HG02642 (cell line): ENCODE measurements at regions not wholly inside any gene's neighbourhood (a gene's known extent, or its start where the extent isn't known, plus 50 kb on each side); places are given as distances from the start of the nearest gene placed in this dataset.
"Not testable (repeated sequence)": the region's sequence is repeated elsewhere in the genome, so short reads cannot be mapped to it uniquely, and the experiment has no call there.

Experiments
- ATAC-seq: cut with Tn5 transposase; IDR thresholded peaks from one replicate; pipeline ENCODE4 v1.9.1; 2021; ENCODE audit warnings: mild to moderate bottlenecking; ENCODE audit not compliant: unreplicated experiment, poor library complexity

DNA sequence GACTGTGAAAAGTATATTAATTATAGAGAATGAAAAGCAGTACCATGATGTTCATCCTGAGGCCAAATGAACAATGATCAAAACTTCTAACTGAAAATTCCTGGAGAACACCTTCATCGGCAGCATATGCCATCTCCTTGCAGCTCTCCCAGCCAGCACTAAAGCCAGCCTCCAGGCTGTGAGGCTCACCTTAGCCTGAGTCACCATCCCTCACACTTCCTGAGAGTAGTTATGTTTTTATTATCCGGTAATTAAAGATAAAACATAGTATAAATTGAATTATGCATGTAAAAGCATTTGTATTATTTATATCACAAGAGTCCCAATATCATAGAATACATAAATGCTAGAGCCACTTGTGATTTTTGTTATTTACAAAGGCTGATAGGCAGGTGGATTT is 341.9 kb downstream of the BCL2L11 start:
- ATAC-seq: not testable (repeated sequence)

DNA sequence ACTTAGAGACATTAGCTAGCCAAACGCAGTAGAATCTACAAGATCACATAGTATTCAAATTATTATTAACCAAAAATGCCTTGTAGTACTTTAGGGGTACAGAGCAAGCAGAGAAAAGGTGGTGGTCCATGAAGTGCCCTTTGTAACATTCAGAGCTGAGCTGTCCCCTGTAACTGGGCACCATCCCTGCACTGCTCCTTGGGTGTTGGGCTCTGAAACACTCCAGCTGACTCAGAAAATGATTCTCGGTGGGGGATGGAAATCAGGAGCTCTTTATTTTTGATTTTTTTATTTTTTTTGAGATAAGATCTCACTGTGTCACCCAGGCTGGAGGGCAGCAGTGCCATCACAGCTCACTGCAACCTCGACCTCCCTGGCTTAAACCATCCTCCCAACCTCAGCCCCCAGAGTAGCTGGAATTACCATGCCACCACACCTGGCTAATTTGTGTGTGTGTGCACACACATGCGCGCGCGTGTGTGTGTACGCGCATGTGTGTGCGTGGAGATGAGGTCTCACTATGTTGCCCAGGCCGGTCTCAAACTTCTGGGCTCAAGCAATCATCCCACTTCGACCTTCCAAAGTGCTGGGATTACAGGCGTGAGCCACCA is 342.6 kb downstream of the BCL2L11 start:
- ATAC-seq: not testable (repeated sequence)

DNA sequence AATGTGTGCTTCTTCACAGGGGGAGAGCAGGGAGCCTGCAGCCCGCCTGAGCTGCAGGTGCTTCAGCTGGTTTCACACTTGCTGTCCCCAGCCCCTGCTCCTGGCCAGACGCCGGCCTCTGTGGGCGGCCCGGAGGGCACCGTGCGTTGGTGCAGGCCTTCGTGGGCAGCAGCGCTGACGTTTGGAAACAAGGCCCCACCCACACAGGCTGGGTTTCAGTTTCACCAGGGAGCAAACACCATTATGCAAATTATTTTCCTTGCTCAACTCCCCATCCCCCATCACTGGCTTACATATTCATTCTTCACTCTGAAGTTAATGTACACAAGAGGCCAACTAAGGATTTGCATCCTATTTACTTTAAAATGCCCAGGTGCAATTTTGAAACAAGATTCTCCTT is 343.2 kb downstream of the BCL2L11 start:
- ATAC-seq: peak; percentile 96

DNA sequence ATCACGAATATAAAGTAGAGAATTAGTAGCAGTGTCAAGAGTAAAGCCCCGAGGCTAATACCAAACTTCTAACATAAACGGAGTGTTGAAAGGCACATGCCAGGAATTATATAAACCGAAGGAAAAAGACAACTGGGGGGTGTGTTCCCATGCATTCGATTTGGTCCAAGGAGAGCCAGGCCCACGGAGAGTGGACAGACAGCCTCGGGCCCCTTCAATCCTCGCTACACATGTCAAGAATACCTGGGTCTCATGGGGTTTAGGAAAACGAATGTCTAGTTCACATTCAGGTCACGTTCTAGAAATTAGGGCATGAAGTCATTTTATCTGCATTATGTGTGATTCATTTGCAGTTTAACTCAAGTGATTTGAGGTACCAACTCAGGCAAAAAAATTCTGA is 343.7 kb downstream of the BCL2L11 start:
- ATAC-seq: not testable (repeated sequence)

DNA sequence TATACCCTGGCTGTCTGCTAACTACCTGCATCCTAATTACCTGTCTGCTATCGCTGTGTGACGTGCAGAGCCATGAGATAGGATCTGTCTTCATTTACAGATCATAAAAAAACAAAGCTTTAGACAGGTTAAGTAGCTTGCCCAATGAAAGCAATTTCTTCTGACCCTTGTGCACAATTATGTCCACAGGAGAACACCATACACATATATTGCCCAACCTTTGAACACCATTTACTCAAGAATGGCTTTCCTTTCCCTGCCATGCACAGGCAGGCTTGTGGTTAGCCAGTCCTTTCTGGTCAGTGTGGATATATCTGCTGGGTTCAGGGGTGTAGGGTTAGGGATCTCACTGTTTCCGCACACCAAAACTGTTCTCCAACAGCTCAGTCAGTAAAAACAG is 344.8 kb downstream of the BCL2L11 start:
- not testable (repeated sequence) for ATAC-seq

DNA sequence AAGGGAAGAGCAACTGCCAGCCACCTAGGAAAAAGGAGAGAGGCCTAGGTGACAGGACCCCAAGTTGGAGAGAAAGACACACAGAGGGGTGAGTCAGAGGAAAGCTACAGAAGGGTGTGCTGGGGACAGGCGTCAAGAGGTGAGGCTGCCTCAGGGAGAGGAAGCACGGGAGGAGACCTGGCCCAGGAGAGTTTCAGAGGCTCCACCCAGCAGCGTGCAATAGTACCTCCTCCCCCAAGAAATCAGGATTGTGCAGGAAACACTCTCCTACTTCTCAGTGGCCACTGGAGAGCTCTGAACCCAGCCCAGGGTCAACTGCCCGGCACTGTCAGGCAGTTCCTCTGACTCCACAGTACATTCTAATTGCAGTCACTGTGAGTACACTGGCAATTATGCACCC is 346.0 kb downstream of the BCL2L11 start:
- not testable (repeated sequence) for ATAC-seq

DNA sequence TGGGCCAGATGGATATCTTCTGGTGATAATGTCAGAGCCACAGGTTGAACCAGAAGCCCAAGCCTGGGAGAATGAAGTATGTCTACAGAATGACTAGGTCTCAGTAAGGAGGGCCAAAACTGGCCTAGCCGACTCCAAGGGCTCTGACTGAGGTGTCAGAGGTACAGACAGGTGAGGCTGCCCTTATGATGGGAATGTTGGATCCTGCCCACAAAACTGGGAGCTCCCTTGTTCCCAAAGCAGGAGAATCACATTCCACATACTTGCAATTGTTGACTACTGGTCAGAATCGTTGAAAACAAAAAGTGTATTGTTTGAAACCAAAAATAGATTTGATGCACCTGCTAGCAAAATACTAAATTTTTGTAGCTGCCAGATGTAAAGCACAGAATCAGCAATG is 350.2 kb downstream of the BCL2L11 start:
- not testable (repeated sequence) for ATAC-seq

DNA sequence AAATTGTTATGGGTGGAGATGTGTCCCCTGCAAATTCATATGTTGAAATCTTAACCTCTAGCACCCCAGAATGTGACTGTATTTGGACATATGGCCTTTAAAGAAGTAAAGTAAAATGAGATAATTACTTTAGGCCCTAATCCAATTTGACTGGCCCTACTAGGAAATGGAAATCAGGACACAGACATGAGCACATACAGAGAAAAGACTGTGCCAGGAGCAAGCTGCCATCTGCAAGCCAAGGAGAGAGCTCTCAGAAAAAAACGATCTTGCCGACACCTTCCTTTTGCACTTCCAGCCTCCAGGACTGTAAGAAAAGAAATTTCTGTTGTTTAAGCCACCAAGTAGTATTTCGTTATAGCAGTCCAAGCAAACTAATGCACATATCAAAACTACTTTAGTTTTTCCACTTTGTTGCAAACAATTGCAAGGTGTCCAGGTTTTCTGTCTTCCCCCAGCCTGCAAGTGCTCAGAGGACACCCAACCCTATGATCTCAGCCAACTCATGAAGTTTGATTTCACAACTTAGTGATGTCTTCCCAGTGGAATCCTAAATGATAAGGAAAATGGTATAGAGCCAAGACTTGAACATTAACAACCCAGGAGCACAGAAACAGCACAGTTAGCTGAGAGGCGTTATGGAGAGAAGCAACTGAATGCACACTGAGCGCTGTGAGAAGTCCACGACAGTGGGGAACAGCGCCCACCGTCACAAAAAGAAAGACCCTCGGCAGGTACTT is 351.2 kb downstream of the BCL2L11 start:
- not testable (repeated sequence) for ATAC-seq

DNA sequence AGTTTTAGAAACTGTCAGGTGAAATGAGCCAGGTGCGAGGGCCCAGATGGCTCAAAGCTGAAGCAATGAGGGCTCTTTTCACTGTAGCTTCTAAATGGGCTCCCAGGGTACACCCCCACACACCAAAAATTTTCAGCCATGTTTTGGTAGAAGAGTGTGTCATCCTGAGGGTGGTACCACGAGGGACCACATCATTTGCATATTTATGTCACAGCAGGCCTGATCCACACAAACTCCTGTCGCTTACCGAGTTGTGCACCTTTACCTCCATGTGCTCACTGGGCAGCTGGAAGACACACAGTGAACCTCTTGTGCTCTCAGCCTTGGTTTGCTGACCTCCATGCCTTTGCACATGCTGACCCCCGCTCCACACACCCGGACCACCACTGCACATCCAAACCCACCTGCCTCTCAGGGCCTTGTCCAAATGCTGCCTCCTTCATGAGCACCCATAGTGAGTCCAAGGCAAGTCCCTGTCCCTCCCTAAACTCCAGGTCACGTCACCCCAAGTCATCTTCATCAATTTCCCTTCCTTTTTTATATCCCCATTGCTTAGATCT is 352.2 kb downstream of the BCL2L11 start:
- not testable (repeated sequence) for ATAC-seq

DNA sequence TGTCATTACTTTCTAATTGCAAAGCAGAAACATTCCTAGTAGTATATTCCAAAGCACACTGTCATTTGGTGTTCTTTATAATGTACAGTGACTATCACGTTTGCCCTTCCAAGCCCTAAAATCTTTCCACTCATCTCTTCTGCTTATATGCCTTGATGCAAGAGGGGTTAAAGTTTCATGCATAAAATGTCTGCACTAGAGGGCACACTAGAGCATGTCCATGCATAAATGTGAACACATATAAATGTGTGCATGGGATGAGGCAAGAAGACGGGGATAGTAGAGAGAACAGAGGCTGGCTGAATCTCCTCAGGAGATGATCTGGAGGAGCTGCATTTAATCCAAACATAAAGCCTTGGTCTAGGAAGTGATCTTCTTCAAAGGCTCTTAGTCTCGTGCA is 352.8 kb downstream of the BCL2L11 start:
- not testable (repeated sequence) for ATAC-seq

DNA sequence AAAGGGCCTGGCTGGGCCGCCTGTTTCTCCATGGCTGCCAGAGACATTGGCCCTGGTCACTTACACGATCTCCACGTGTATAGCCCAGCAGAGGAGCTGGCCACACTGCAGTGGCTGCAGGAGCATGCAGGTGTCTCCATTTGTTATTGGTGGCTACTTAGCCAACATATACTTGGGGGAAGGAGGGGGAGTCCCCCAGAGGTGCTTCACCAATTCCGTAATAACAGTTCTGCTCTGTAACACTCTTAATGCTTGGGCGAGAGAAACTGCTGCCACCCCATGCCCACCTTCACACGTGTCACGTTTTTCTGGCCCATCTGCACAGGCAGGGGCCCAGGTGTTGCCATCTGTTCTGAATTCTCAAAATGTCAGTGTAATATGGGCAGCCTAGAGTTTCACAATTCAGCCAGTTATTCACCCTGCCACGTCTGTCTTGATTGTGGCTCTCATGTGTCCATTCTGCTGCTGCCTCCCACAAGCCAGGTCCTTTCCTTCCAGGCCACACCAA is 353.5 kb downstream of the BCL2L11 start:
- ATAC-seq: not testable (repeated sequence)

DNA sequence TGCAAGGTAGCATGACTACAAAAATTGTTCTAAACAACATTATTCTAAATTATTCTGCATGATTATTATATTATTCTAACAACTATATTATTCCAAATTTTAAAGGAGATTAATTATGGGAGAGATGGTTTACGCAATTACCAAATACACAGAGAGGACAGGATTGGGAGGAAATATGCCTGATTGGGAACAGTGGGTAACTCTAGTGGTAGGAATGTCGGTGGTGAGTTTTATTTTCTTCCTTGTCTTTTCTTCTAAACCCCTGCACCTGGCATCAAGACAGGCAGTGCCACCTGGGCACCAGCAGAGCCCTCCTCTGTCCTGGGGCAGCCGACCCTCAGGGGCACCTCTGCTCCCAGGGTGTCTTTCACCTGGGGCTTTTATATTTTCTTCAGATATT is 357.6 kb downstream of the BCL2L11 start:
- ATAC-seq: not testable (repeated sequence)

DNA sequence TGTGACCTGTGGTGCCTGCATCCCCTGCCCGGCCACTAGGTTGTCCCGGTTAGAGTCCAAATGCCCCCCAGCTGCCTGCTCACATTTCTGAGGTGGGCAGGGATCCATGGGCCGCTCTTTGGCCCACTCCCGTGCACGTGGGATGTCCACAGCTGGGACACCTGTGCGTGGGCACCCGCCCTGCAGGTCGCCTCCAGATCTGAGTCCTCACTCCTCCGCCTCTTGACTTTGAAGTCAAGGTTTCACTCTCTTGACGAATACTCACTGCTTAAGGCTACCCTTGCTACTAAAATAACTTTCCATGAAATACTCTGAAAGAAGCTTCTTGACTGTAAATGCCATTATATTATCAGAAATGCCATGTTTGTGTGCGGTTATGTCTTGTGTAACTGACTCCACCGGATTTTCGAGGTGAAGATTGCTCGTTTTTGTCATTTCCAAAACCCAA is 358.2 kb downstream of the BCL2L11 start:
- ATAC-seq: peak; percentile 64

DNA sequence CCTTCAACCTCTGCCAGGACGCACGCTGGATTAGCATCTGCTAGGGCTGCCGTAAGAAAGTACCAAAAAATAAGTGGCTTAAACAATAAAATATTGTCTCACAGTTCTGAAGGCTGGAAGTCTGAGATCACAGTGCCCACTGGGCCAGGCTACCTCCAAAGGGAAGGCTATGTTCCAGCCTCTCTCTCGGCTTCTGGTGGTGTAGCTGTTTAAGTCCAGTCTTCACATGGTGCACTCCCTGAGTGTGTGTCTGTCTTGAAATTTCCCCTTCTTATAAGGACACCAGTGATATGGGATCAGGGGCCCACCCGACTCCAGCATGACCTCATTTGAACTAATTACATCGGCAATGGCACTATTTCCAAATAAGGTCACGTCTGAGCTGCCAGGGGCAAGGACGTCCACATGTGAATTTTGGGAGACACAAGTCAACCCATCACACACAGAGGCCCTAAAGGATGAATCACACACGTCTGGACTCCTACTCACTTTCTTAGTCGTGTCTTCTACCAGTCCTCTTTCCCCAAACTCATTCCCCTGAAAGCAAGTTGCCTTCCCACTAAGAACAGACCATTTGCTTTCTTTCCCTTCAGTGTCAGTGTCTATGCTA is 359.4 kb downstream of the BCL2L11 start:
- not testable (repeated sequence) for ATAC-seq

DNA sequence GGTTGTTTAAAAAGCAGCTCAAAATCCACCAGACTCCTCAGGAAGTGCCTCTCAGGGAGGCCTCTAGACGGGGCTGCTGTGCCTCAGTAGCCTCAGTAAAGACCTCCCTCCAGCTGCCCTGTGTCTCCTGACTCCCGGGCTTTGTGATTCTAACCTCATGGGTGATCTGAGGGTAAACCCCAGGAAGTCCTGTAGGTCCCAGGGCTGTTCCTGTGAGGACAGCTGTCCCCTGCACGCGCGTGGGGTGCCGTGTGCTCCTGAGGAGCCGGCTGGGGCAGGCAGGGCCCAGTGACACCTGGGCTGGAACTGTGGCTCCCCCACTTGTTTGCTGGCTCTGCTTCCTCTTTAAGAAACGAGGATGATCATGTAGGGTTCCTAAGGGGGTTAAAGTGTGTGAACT is 359.9 kb downstream of the BCL2L11 start:
- not testable (repeated sequence) for ATAC-seq

DNA sequence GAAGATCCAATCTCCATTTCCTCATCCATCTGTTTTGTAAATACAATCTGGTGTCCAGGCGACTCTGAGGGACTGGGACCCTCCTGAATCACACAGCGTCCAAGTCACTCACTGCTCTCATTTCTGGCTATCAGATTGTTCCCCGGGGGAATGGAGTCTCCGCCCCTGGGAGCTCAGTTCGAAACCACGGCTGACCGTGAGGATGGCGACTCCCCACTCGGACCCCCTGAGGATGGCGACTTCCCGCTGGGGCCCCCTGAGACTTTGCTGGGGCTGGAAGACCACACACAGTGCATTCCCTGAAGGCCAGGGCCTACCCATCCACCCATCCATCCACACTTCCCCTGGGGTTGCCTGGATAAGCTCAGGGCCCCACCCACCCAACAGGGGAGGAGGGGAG is 360.5 kb downstream of the BCL2L11 start:
- ATAC-seq: not testable (repeated sequence)

DNA sequence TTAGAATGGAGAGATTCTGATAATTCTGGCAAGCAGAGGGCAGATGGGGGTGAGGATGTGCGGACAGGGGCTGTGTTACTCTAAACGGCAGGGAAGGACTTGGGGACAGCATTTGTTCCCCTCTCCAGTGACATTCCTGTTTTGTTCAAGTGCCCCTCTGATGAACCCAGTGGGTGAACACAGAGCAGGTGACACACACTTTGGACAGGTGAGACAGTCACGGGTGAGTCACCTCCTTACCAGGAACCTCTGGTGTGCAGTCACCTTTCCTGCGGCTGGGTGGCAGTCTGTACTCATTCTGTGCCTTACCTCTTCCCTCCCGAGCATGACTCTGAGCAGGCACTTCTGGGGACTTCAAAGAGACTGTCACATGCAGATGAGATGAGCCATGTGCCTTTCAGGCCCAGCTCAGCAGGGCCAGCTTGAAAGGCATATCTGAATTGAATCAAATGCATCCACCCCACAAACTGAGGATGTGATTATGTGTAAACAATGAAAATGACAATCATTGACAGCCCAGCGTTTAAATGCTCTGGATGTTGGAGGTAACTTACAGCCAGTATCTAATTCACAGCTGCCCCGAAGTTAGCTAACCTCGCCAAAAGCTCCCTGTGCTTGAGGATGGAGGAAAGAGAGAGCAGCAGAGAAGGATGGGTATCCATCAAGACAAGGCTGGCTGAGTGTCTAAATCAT is 362.4 kb downstream of the BCL2L11 start:
- peak; percentile 71 for ATAC-seq

DNA sequence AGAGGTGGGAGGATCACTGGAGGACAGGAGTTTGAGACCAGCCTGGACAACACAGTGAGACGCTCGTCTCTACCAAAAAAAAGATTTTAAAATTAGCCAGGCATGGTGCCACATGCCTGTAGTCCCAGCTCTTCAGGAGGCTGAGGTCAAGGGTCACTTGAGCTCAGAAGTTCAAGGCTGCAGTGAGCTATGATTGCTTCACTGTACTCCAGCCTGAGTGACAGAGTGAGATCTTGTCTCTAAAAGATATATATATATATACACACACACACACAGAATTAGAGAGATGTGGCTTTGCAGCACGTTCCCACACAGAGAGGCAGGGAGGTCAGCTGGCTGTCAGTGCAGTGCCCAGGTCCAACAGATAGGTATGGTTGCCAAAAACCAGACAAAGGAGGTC is 363.4 kb downstream of the BCL2L11 start:
- ATAC-seq: not testable (repeated sequence)

DNA sequence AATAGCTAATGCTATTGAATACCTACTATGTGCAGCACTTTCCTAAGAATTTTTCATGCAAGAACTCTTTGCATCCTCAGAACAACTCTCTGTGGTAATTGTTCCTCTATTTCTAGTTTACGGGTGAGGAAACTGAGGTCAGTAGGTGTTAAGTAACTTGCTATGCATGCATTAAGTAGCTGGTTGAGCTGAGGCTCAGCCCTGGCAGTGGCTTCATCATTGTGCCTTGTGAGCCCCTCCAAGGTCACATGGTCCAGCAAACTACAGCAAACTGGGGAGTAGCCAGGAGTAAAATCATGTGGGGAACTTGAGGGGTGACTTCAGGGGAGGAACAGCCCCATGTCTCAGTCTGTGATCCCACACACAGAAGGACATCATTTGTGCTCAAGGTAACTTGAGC is 365.2 kb downstream of the BCL2L11 start:
- not testable (repeated sequence) for ATAC-seq

DNA sequence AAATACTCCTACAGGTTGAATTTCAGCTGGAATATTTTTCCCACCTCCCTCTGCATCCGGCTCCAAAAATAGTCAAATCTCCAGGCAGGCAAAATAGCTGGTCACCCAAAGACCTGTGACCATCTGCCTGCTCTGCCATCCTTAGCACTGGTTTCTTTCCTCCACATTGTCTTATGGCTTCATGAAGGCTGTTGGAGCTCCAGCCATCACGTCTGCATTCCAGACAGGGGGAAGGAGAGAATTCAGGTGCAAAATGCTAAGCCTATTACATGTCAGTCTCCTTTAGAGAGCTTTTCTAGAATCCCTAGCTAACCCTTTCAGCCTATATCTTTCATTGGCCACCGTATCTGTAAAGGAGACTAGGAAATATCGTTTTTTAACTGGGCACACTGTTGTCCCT is 367.7 kb downstream of the BCL2L11 start:
- ATAC-seq: not testable (repeated sequence)
